HG03469 (cell line): ENCODE measurements at regions not wholly inside any gene's neighbourhood (a gene's known extent, or its start where the extent isn't known, plus 50 kb on each side); places are given as distances from the start of the nearest gene placed in this dataset.

Source experiments
- ATAC-seq: cut with Tn5 transposase; IDR thresholded peaks from one replicate; pipeline ENCODE4 v1.9.1; 2021; ENCODE audit warnings: mild to moderate bottlenecking, moderate library complexity, moderate number of reproducible peaks; ENCODE audit not compliant: unreplicated experiment

- ATAC-seq, result no peak
Observed at GRCh38 chr4:185966997-185967775, 101.8 kb upstream of the TLR3 start.

- ATAC-seq, result no peak
Observed at GRCh38 chr4:185969657-185970056, 99.3 kb upstream of the TLR3 start.

GRCh38 chr4:185987961-185988627 is 80.9 kb upstream of the TLR3 start:
- no peak for ATAC-seq

- ATAC-seq, result no peak
Observed at GRCh38 chr4:185991770-185992169, 77.2 kb upstream of the TLR3 start.

- no peak for ATAC-seq
Observed at GRCh38 chr4:185992585-185992984, 76.4 kb upstream of the TLR3 start.

- ATAC-seq, result no peak
Observed at GRCh38 chr4:185993328-185993973, 75.5 kb upstream of the TLR3 start.

- no peak for ATAC-seq
Observed at GRCh38 chr4:185994750-185995149, 74.2 kb upstream of the TLR3 start.

- no peak for ATAC-seq
Observed at GRCh38 chr4:185995665-185996064, 73.3 kb upstream of the TLR3 start.

- no peak for ATAC-seq
Observed at GRCh38 chr4:185997296-185997695, 71.7 kb upstream of the TLR3 start.

- ATAC-seq, result no peak
Observed at GRCh38 chr4:185998791-185999190, 70.2 kb upstream of the TLR3 start.

- ATAC-seq, result no peak
Observed at GRCh38 chr4:185999207-185999606, 69.7 kb upstream of the TLR3 start.

GRCh38 chr4:186002853-186003252 is 66.1 kb upstream of the TLR3 start:
- no peak for ATAC-seq

GRCh38 chr4:186003746-186004145 is 65.2 kb upstream of the TLR3 start:
- ATAC-seq, result no peak

GRCh38 chr4:186008057-186008456 is 60.9 kb upstream of the TLR3 start:
- ATAC-seq, result no peak

- no peak for ATAC-seq
Observed at GRCh38 chr4:186009976-186010375, 59.0 kb upstream of the TLR3 start.

- no peak for ATAC-seq
Observed at GRCh38 chr4:186010821-186011220, 58.1 kb upstream of the TLR3 start.

- no peak for ATAC-seq
Observed at GRCh38 chr4:186012071-186012470, 56.9 kb upstream of the TLR3 start.

GRCh38 chr4:186013419-186014186 is 55.4 kb upstream of the TLR3 start:
- no peak for ATAC-seq

- no peak for ATAC-seq
Observed at GRCh38 chr4:186015212-186015817, 53.6 kb upstream of the TLR3 start.

- no peak for ATAC-seq
Observed at GRCh38 chr4:186016796-186017195, 52.2 kb upstream of the TLR3 start.

GRCh38 chr4:186017801-186018200 is 51.2 kb upstream of the TLR3 start:
- no peak for ATAC-seq
